SK-N-SH (cell line): ENCODE measurements at regions not wholly inside any gene's neighbourhood (a gene's known extent, or its start where the extent isn't known, plus 50 kb on each side); places are given as distances from the start of the nearest gene placed in this dataset.

Source experiments
- CHD2 ChIP-seq: fragments of 150-350 bp; IDR thresholded peaks from 2 replicates; pipeline ENCODE4 v1.6.1; 2018; ENCODE audit warnings: low read length; ENCODE audit not compliant: partially characterized antibody
- ELF1 ChIP-seq: IDR thresholded peaks from 2 replicates; pipeline ENCODE4 v1.4.0; 2012
- FOXM1 ChIP-seq: IDR thresholded peaks from 2 replicates; pipeline ENCODE4 v1.4.0; 2012; ENCODE audit warnings: low read depth, mild to moderate bottlenecking
- NFIC ChIP-seq: IDR thresholded peaks from 2 replicates; pipeline ENCODE4 v1.4.0; 2012; ENCODE audit warnings: borderline replicate concordance
- RCOR1 ChIP-seq: fragments of 150-350 bp; IDR thresholded peaks from 2 replicates; pipeline ENCODE4 v1.6.1; 2017; ENCODE audit warnings: antibody characterized with exemption, low read length
- RFX5 ChIP-seq: IDR thresholded peaks from 2 replicates; pipeline ENCODE4 v1.6.1; 2012; ENCODE audit warnings: mild to moderate bottlenecking, improper control_type of control experiment, low read length
- RXRA ChIP-seq: IDR thresholded peaks from 2 replicates; pipeline ENCODE4 v1.4.0; 2012; ENCODE audit warnings: low read depth, mild to moderate bottlenecking, borderline replicate concordance
- SIN3A ChIP-seq: IDR thresholded peaks from 2 replicates; pipeline ENCODE4 v1.6.1; 2012; ENCODE audit warnings: low read depth, mild to moderate bottlenecking, low read length, moderate library complexity, borderline replicate concordance
- SMC3 ChIP-seq: IDR thresholded peaks from 2 replicates; pipeline ENCODE4 v1.6.1; 2012; ENCODE audit warnings: low read depth, low read length, improper control_type of control experiment
- TAF1 ChIP-seq: IDR thresholded peaks from 2 replicates; pipeline ENCODE4 v1.6.1; 2012; ENCODE audit warnings: low read depth, mild to moderate bottlenecking, low read length, moderate library complexity, borderline replicate concordance
- TEAD4 ChIP-seq: IDR thresholded peaks from 2 replicates; pipeline ENCODE4 v1.4.0; 2012; ENCODE audit warnings: mild to moderate bottlenecking, borderline replicate concordance; ENCODE audit not compliant: insufficient read depth
- YY1 ChIP-seq: IDR thresholded peaks from 2 replicates; pipeline ENCODE4 v1.4.0; 2012; ENCODE audit warnings: low read depth, mild to moderate bottlenecking
- TF ChIP-seq, protein P1 (sequence below): fragments of 150-350 bp; IDR thresholded peaks from 2 replicates; pipeline ENCODE4 v1.6.1; 2017; ENCODE audit warnings: antibody characterized with exemption, low read length, low read depth, borderline replicate concordance
- TF ChIP-seq, protein P2 (sequence below): fragments of 150-350 bp; IDR thresholded peaks from 2 replicates; pipeline ENCODE4 v1.6.1; 2016; ENCODE audit warnings: mild to moderate bottlenecking, low read depth, low read length
- TF ChIP-seq, protein P3 (sequence below): IDR thresholded peaks from 2 replicates; pipeline ENCODE4 v1.6.1; 2012; ENCODE audit warnings: mild to moderate bottlenecking, low read depth, low read length, moderate library complexity
- TF ChIP-seq, protein P4 (sequence below): IDR thresholded peaks from 2 replicates; pipeline ENCODE4 v1.4.0; 2012; ENCODE audit warnings: low read depth, borderline replicate concordance

DNA sequence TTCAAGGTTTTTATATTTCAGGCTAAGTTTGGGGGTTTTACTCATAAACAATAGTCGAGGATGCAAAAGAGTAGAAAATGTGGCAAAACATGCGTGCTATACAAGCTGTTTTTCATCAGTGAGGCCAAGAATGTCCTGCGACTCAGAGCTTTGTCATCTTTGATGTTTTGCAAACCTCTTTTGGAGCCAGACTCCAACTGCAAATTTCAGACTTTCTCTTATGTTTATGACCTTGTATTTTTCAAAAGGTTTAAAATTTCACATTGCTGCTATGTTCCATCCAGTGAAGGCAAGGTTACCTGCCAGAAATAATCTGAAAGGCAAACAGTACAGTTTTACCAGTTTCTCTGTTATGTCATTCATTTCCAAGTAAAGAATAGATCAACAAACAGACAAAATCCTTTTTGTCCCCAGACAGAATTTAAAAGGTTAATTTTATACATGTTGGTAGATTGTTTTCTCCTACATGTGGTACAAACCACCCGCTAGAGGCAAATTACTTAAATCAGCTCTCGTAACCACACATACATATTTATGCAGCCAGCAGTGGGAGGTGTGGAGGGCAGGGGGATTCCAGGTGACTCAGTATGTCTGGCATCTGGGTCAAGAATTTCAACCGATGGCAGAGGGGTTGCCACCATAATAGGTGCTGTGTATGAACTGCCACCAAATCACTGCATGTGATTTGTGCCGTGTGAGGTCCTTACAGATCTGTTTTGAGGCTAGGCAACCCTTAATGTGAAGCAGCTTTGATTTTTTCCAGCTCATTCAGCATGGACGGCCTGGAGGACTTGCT, 119.8 kb upstream of the CPM start (continued):
- TF ChIP-seq TEAD4 (peak; percentile 84), RCOR1 (no peak), FOXM1 (peak; percentile 46; the same call in 1 of the 2 replicates), ELF1 (no peak), TAF1 (no peak; the same call in 1 of the 2 replicates), SIN3A (0 out of 2 replicates have a peak, but pooled peaks have one; percentile 24), RFX5 (no peak), NFIC (peak; percentile 60), RXRA (peak; percentile 77), CHD2 (no peak), YY1 (no peak), SMC3 (no peak)
- TF ChIP-seq, protein P1, sequence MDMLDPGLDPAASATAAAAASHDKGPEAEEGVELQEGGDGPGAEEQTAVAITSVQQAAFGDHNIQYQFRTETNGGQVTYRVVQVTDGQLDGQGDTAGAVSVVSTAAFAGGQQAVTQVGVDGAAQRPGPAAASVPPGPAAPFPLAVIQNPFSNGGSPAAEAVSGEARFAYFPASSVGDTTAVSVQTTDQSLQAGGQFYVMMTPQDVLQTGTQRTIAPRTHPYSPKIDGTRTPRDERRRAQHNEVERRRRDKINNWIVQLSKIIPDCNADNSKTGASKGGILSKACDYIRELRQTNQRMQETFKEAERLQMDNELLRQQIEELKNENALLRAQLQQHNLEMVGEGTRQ: no peak
- TF ChIP-seq, protein P2, sequence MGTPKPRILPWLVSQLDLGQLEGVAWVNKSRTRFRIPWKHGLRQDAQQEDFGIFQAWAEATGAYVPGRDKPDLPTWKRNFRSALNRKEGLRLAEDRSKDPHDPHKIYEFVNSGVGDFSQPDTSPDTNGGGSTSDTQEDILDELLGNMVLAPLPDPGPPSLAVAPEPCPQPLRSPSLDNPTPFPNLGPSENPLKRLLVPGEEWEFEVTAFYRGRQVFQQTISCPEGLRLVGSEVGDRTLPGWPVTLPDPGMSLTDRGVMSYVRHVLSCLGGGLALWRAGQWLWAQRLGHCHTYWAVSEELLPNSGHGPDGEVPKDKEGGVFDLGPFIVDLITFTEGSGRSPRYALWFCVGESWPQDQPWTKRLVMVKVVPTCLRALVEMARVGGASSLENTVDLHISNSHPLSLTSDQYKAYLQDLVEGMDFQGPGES: no peak
- TF ChIP-seq, protein P3, sequence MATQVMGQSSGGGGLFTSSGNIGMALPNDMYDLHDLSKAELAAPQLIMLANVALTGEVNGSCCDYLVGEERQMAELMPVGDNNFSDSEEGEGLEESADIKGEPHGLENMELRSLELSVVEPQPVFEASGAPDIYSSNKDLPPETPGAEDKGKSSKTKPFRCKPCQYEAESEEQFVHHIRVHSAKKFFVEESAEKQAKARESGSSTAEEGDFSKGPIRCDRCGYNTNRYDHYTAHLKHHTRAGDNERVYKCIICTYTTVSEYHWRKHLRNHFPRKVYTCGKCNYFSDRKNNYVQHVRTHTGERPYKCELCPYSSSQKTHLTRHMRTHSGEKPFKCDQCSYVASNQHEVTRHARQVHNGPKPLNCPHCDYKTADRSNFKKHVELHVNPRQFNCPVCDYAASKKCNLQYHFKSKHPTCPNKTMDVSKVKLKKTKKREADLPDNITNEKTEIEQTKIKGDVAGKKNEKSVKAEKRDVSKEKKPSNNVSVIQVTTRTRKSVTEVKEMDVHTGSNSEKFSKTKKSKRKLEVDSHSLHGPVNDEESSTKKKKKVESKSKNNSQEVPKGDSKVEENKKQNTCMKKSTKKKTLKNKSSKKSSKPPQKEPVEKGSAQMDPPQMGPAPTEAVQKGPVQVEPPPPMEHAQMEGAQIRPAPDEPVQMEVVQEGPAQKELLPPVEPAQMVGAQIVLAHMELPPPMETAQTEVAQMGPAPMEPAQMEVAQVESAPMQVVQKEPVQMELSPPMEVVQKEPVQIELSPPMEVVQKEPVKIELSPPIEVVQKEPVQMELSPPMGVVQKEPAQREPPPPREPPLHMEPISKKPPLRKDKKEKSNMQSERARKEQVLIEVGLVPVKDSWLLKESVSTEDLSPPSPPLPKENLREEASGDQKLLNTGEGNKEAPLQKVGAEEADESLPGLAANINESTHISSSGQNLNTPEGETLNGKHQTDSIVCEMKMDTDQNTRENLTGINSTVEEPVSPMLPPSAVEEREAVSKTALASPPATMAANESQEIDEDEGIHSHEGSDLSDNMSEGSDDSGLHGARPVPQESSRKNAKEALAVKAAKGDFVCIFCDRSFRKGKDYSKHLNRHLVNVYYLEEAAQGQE: no peak
- TF ChIP-seq, protein P4, sequence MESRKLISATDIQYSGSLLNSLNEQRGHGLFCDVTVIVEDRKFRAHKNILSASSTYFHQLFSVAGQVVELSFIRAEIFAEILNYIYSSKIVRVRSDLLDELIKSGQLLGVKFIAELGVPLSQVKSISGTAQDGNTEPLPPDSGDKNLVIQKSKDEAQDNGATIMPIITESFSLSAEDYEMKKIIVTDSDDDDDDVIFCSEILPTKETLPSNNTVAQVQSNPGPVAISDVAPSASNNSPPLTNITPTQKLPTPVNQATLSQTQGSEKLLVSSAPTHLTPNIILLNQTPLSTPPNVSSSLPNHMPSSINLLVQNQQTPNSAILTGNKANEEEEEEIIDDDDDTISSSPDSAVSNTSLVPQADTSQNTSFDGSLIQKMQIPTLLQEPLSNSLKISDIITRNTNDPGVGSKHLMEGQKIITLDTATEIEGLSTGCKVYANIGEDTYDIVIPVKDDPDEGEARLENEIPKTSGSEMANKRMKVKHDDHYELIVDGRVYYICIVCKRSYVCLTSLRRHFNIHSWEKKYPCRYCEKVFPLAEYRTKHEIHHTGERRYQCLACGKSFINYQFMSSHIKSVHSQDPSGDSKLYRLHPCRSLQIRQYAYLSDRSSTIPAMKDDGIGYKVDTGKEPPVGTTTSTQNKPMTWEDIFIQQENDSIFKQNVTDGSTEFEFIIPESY: no peak
